SK-N-SH (cell line): ENCODE measurements at regions not wholly inside any gene's neighbourhood (a gene's known extent, or its start where the extent isn't known, plus 50 kb on each side); places are given as distances from the start of the nearest gene placed in this dataset.

Experiments
- CTCF ChIA-PET: fragments of 300-600, 350-600 bp; formaldehyde crosslinking; extraction: SDS; loops from one replicate; lab custom pipeline; 2021; lab: Yijun Ruan, JAX
- POLR2A ChIA-PET: fragments of 350-600 bp; sonication (Branson Sonifier 250); formaldehyde crosslinking; extraction: SDS; loops from one replicate; lab custom pipeline; 2020; ENCODE audit warnings: antibody characterized with exemption, inconsistent platforms; lab: Yijun Ruan, JAX
- DNase-seq: peaks from one replicate; pipeline ENCODE4 v3.0.0; 2012
- H2AFZ ChIP-seq: fragments of 200-600 bp; sonication (generic); 2 replicates; pipeline ENCODE4 v1.8.1; 2016; ENCODE audit warnings: antibody characterized with exemption, mild to moderate bottlenecking, low read depth
- H3F3A ChIP-seq: fragments of 200-600 bp; sonication (generic); replicated peaks from 2 replicates; pipeline ENCODE3; 2016; ENCODE audit warnings: antibody characterized with exemption, mild to moderate bottlenecking; ENCODE audit not compliant: insufficient read depth
- H3K27ac ChIP-seq, 2 experiments: fragments of 200-500 bp in 1 of 2; fragments of 200-600 bp in 1 of 2; sonication (Bioruptor generic) in 1 of 2; sonication (generic), shearing (Covaris generic) in 1 of 2; 2 replicates each; pipeline versions ENCODE4 v1.5.1 to v1.6.1; 2014 to 2016; ENCODE audit warnings: low read depth in 2 of 2, inconsistent platforms in 1 of 2, low read length in 1 of 2, mild to moderate bottlenecking in 1 of 2, mixed read lengths in 1 of 2
- H3K27me3 ChIP-seq: fragments of 200-600 bp; sonication (generic), shearing (Covaris generic); 2 replicates; pipeline ENCODE4 v1.6.1; 2016; ENCODE audit warnings: mixed run types; ENCODE audit not compliant: insufficient read depth
- H3K36me3 ChIP-seq, 2 experiments: fragments of 200-500 bp in 1 of 2; fragments of 200-600 bp in 1 of 2; sonication (Bioruptor generic) in 1 of 2; sonication (generic) in 1 of 2; replicated peaks in 1 of 2; 2 replicates each; pipeline versions ENCODE3 to v1.5.1; 2014 to 2016; ENCODE audit warnings: low read length in 1 of 2, mild to moderate bottlenecking in 1 of 2; ENCODE audit not compliant: insufficient read depth in 2 of 2, control insufficient read depth in 1 of 2
- H3K4me1 ChIP-seq, 2 experiments: fragments of 200-500 bp in 1 of 2; fragments of 200-600 bp in 1 of 2; sonication (Bioruptor generic) in 1 of 2; sonication (generic), shearing (Covaris generic) in 1 of 2; 2 replicates each; pipeline versions ENCODE4 v1.5.1 to v1.6.1; 2014 to 2016; ENCODE audit warnings: low read depth in 1 of 2, low read length in 1 of 2, mixed run types in 1 of 2; ENCODE audit not compliant: insufficient read depth in 2 of 2, control insufficient read depth in 1 of 2
- H3K4me2 ChIP-seq: fragments of 200-600 bp; sonication (generic), shearing (Covaris generic); 2 replicates; pipeline ENCODE4 v1.6.1; 2017; ENCODE audit warnings: mixed run types
- H3K4me3 ChIP-seq, 2 experiments: fragments of 200-500 bp in 1 of 2; fragments of 200-600 bp in 1 of 2; sonication (Bioruptor generic) in 1 of 2; sonication (generic), shearing (Covaris generic) in 1 of 2; 2 replicates each; pipeline versions ENCODE4 v1.5.1 to v1.8.1; 2014 to 2016; ENCODE audit warnings: low read depth in 2 of 2, inconsistent platforms in 1 of 2, low read length in 1 of 2, mild to moderate bottlenecking in 1 of 2, mixed read lengths in 1 of 2, moderate library complexity in 1 of 2
- H3K79me2 ChIP-seq: fragments of 200-600 bp; sonication (generic); 2 replicates; pipeline ENCODE4 v1.8.1; 2017; ENCODE audit warnings: mild to moderate bottlenecking; ENCODE audit not compliant: insufficient read depth
- H3K9ac ChIP-seq: fragments of 200-600 bp; sonication (generic); 2 replicates; pipeline ENCODE4 v1.6.1; 2017; ENCODE audit warnings: mixed run types
- H3K9me2 ChIP-seq: fragments of 200-600 bp; sonication (generic); 2 replicates; pipeline ENCODE4 v1.6.1; 2017; ENCODE audit warnings: mixed run types
- H3K9me3 ChIP-seq: fragments of 200-600 bp; sonication (generic); 2 replicates; pipeline ENCODE4 v1.6.1; 2017; ENCODE audit warnings: mixed run types, mild to moderate bottlenecking, moderate library complexity
- H4K20me1 ChIP-seq: fragments of 200-600 bp; sonication (generic); 2 replicates; pipeline ENCODE4 v1.6.1; 2017; ENCODE audit warnings: mild to moderate bottlenecking, mixed run types; ENCODE audit not compliant: insufficient read depth
- CHD2 ChIP-seq: fragments of 150-350 bp; IDR thresholded peaks from 2 replicates; pipeline ENCODE4 v1.6.1; 2018; ENCODE audit warnings: low read length; ENCODE audit not compliant: partially characterized antibody
- CTCF ChIP-seq: fragments of 200-600 bp; sonication (generic); IDR thresholded peaks from 2 replicates; pipeline ENCODE4 v1.6.1; 2017; ENCODE audit warnings: antibody characterized with exemption, mild to moderate bottlenecking, moderate library complexity
- ELF1 ChIP-seq: IDR thresholded peaks from 2 replicates; pipeline ENCODE4 v1.4.0; 2012
- EP300 ChIP-seq, 2 experiments: IDR thresholded peaks; 2 replicates each; pipeline versions ENCODE4 v1.4.0 to v1.6.1; 2012; ENCODE audit warnings: borderline replicate concordance in 1 of 2, low read depth in 1 of 2, low read length in 1 of 2
- FOSL2 ChIP-seq: IDR thresholded peaks from 2 replicates; pipeline ENCODE4 v1.4.0; 2012; ENCODE audit warnings: low read depth, mild to moderate bottlenecking, moderate library complexity, borderline replicate concordance
- FOXJ3 ChIP-seq: sonication (generic); formaldehyde crosslinking; IDR thresholded peaks from 2 replicates; pipeline ENCODE4 v1.5.1; 2020; ENCODE audit warnings: mild to moderate bottlenecking, missing genetic modification reagents
- FOXM1 ChIP-seq: IDR thresholded peaks from 2 replicates; pipeline ENCODE4 v1.4.0; 2012; ENCODE audit warnings: low read depth, mild to moderate bottlenecking
- MXI1 ChIP-seq: IDR thresholded peaks from 2 replicates; pipeline ENCODE4 v1.6.1; 2012; ENCODE audit warnings: mild to moderate bottlenecking, low read depth, low read length, improper control_type of control experiment
- NRF1 ChIP-seq: IDR thresholded peaks from 2 replicates; pipeline ENCODE4 v1.6.1; 2012; ENCODE audit warnings: low read depth, mild to moderate bottlenecking, low read length
- PBX3 ChIP-seq: IDR thresholded peaks from 2 replicates; pipeline ENCODE4; 2012
- RAD21 ChIP-seq: IDR thresholded peaks from 2 replicates; pipeline ENCODE4 v1.6.1; 2012; ENCODE audit warnings: mild to moderate bottlenecking, low read length
- TCF12 ChIP-seq: IDR thresholded peaks from 2 replicates; pipeline ENCODE4 v1.4.0; 2012
- TEAD4 ChIP-seq: IDR thresholded peaks from 2 replicates; pipeline ENCODE4 v1.4.0; 2012; ENCODE audit warnings: mild to moderate bottlenecking, borderline replicate concordance; ENCODE audit not compliant: insufficient read depth
- USF2 ChIP-seq: fragments of 150-350 bp; IDR thresholded peaks from 2 replicates; pipeline ENCODE4 v1.6.1; 2017; ENCODE audit warnings: antibody characterized with exemption, low read length, low read depth, borderline replicate concordance
- YY1 ChIP-seq: IDR thresholded peaks from 2 replicates; pipeline ENCODE4 v1.4.0; 2012; ENCODE audit warnings: low read depth, mild to moderate bottlenecking
- WGBS: methylation state at CpG from one replicate; pipeline ENCODE4 v1.1.6; 2017; ENCODE audit warnings: low lambda C conversion rate; 5-methylcytosine and 5-hydroxymethylcytosine counted together

GRCh38 chr5:174229514-174230370 lies 184.2 kb downstream of the NSG2 start:
- Histone ChIP-seq H3K9me3 (no peaks in the 10 kb centered on the region), H3K9ac (no peak overlapping the region), H3F3A (peaks cover 12% of the 10 kb centered on the region), H3K9me2 (no peaks in the 10 kb centered on the region), H3K4me1 (peaks cover 0 to 23% of the 10 kb centered on the region in 2 experiments; a peak in 2 of 4 replicates)
- whole genome bisulfite sequencing = 25% methylated on average over 3 of the region's 3 CpGs
- no peak for TF ChIP-seq PBX3
- no peak for TF ChIP-seq TCF12
- no peak for TF ChIP-seq FOXJ3 (CRISPR knock-in tag)
- TF ChIP-seq, all 33 proteins: peak for 0
- Histone ChIP-seq H3K79me2 (no peaks in the 10 kb centered on the region), H3K36me3 (no peaks in the 10 kb centered on the region), H2AFZ (no peak overlapping the region), H3K4me2 (no peak overlapping the region), H3K27ac (peak overlapping the region; percentile 3 to 50), H3K27me3 (no peaks in the 10 kb centered on the region), H4K20me1 (no peaks in the 10 kb centered on the region), H3K4me3 (no peak overlapping the region)
- ChIA-PET CTCF (interaction anchor here (0.8 to 5.4 kb wide), 4 partner anchors 30 to 184 kb away, joined by 3 to 29 read pairs (median 4); partner anchors contain the start of gene NSG2), POLR2A (no interaction called here)
- DNase-seq = no peak

GRCh38 chr5:174231956-174232487 lies 186.5 kb downstream of the NSG2 start:
- CTCF ChIA-PET = interaction anchor here (1.7 to 1.9 kb wide), 3 partner anchors 80 to 186 kb away, joined by 5 to 6 read pairs (median 6); partner anchors contain the start of gene NSG2

More at GRCh38 chr5:174231956-174232487, 186.5 kb downstream of the NSG2 start:
- no peak overlapping the region for H3K9ac ChIP-seq
- H3K36me3 ChIP-seq = no peaks in the 10 kb centered on the region
- peaks cover 12% of the 10 kb centered on the region for H3F3A ChIP-seq
- no peaks in the 10 kb centered on the region for H4K20me1 ChIP-seq
- peak overlapping the region; percentile 54 to 94; a peak in 3 of 4 replicates for H3K27ac ChIP-seq
- H2AFZ ChIP-seq = no peak overlapping the region
- no peak overlapping the region for H3K4me2 ChIP-seq
- no peaks in the 10 kb centered on the region for H3K79me2 ChIP-seq
- H3K4me1 ChIP-seq = peaks cover 0 to 39% of the 10 kb centered on the region in 2 experiments; a peak in 2 of 4 replicates
- no peak for DNase-seq
- no peaks in the 10 kb centered on the region for H3K9me2 ChIP-seq
- WGBS = 9% methylated on average over 7 of the region's 7 CpGs
- H3K27me3 ChIP-seq = no peaks in the 10 kb centered on the region
- POLR2A ChIA-PET = no interaction called here
- H3K9me3 ChIP-seq = no peaks in the 10 kb centered on the region
- TF ChIP-seq RAD21 (no peak), FOSL2 (no peak), YY1 (no peak), EP300 (IDR thresholded peaks at IDR 0.05; ENCODE audit: borderline replicate concordance in 1 of 2, low read depth in 1 of 2, low read length in 1 of 2) (no peak), NRF1 (no peak), CTCF (no peak), ELF1 (no peak), TEAD4 (no peak), TCF12 (no peak), FOXM1 (no peak), PBX3 (no peak), MXI1 (no peak), CHD2 (no peak), USF2 (no peak)
- no peak overlapping the region for H3K4me3 ChIP-seq
